NCI-H1930 (cell line): ENCODE measurements at regions not wholly inside any gene's neighbourhood (a gene's known extent, or its start where the extent isn't known, plus 50 kb on each side); places are given as distances from the start of the nearest gene placed in this dataset.

ENCODE experiments used
- DNase-seq, 2 experiments: peaks; one replicate each; lab custom pipeline; 2025; lab: John Stamatoyannopoulos, UW

GRCh38 chr7:136807598-136807997 is 60.9 kb upstream of the CHRM2 start:
- no peak for DNase-seq

- no peak for DNase-seq
These were observed 65.4 kb upstream of the CHRM2 start for GRCh38 chr7:136803028-136803427.

- DNase-seq, result no peak
These were observed 84.5 kb upstream of the CHRM2 start for GRCh38 chr7:136783934-136784333.

- DNase-seq, result no peak
These were observed 126.5 kb upstream of the CHRM2 start for GRCh38 chr7:136741941-136742340.

GRCh38 chr7:136728945-136729344 is 139.5 kb upstream of the CHRM2 start:
- DNase-seq, result no peak

- no peak for DNase-seq
These were observed 142.0 kb upstream of the CHRM2 start for GRCh38 chr7:136726460-136726859.

GRCh38 chr7:136717910-136718557 is 150.4 kb upstream of the CHRM2 start:
- no peak for DNase-seq

- DNase-seq, result no peak
These were observed 154.4 kb upstream of the CHRM2 start for GRCh38 chr7:136714062-136714461.

GRCh38 chr7:136710751-136711150 is 157.7 kb upstream of the CHRM2 start:
- no peak for DNase-seq

GRCh38 chr7:136709876-136710275 is 158.6 kb upstream of the CHRM2 start:
- no peak for DNase-seq

GRCh38 chr7:136702913-136703312 is 165.5 kb upstream of the CHRM2 start:
- DNase-seq, result no peak

- no peak for DNase-seq
These were observed 169.5 kb upstream of the CHRM2 start for GRCh38 chr7:136698977-136699376.

GRCh38 chr7:136698231-136698630 is 170.2 kb upstream of the CHRM2 start:
- DNase-seq, result no peak

- no peak for DNase-seq
These were observed 171.2 kb upstream of the CHRM2 start for GRCh38 chr7:136697271-136697670.

- DNase-seq, result no peak
These were observed 175.0 kb upstream of the CHRM2 start for GRCh38 chr7:136693166-136694119.

- DNase-seq, result no peak
These were observed 176.2 kb upstream of the CHRM2 start for GRCh38 chr7:136692221-136692620.

GRCh38 chr7:136688601-136689000 is 179.9 kb upstream of the CHRM2 start:
- DNase-seq, result no peak

GRCh38 chr7:136687693-136688322 is 180.6 kb upstream of the CHRM2 start:
- peak in 1 of 2 experiments; percentile 16 for DNase-seq

- DNase-seq, result no peak
These were observed 182.8 kb upstream of the CHRM2 start for GRCh38 chr7:136685501-136686173.

GRCh38 chr7:136677471-136678365 is 190.7 kb upstream of the CHRM2 start:
- no peak for DNase-seq

GRCh38 chr7:136667584-136667983 is 200.9 kb upstream of the CHRM2 start:
- DNase-seq, result no peak
